GM04503 (cell line): ENCODE measurements at regions not wholly inside any gene's neighbourhood (a gene's known extent, or its start where the extent isn't known, plus 50 kb on each side); places are given as distances from the start of the nearest gene placed in this dataset.

ENCODE experiments used
- DNase-seq: peaks from one replicate; pipeline ENCODE4 v3.0.0-alpha.2; 2012; ENCODE audit warnings: low read depth

- DNase-seq: no peak
Measured at GRCh38 chr2:145080426-145080825, 560.5 kb upstream of the ZEB2 start.

- DNase-seq: no peak
Measured at GRCh38 chr2:145079641-145080040, 559.7 kb upstream of the ZEB2 start.

DNA sequence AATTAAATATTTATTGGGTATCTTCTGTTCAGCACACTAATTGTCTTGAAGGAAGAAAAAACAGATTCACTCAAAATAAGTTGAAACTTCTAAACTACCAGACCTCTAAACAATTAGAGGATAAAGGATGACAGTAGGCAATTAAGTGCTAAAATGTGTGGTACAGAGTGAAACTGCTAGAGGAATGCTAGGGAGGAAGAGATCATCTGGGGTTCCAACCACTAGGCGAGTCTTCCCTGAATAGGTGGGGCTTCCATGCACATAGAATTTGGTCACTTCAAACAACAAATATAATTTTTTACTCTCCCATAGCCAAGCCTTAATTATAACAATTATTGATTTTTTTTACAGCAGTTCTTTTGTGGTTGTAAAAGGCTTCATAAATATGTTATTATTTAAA lies 559.0 kb upstream of the ZEB2 start:
- no peak for DNase-seq

DNA sequence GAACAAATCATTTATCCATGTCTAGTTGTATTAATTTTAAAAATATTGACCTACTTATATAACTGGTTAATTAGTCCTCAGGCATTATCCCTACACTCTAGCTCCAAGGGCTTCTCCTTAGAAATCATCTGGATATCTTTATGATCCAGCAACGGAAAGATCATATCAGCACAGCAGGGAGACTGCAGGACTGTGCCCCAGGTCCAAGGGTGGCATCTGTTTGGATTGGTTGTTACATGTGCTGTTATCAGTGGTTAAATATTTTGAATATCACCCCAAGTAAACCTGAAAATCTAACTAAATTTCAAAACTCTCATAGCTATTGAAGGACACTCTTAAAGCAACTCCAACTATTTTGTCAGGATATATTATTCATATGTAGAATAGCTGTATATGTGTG lies 556.2 kb upstream of the ZEB2 start:
- no peak for DNase-seq

- DNase-seq: no peak
Measured at GRCh38 chr2:145075454-145076062, 555.6 kb upstream of the ZEB2 start.

- DNase-seq: no peak
Measured at GRCh38 chr2:145070703-145071102, 550.8 kb upstream of the ZEB2 start.

DNA sequence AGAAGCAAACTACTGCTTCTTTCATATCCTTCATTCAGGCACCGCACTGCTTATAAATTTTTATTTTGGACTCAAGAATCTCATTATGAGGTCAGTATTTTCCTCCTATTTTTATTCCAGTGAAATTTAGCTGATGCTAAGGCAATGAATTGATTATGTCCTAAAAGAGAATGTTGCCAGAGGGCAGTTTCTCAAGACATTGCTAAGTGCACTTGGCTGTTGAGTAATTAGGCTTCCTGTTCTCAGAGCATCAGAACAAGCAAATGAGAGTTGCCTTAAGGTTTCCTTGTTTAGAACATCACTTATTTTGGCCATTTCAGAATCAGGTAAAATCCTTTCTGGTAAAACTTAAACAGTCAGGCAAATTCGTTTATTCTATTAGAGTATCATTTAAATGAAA lies 548.6 kb upstream of the ZEB2 start:
- no peak for DNase-seq

DNA sequence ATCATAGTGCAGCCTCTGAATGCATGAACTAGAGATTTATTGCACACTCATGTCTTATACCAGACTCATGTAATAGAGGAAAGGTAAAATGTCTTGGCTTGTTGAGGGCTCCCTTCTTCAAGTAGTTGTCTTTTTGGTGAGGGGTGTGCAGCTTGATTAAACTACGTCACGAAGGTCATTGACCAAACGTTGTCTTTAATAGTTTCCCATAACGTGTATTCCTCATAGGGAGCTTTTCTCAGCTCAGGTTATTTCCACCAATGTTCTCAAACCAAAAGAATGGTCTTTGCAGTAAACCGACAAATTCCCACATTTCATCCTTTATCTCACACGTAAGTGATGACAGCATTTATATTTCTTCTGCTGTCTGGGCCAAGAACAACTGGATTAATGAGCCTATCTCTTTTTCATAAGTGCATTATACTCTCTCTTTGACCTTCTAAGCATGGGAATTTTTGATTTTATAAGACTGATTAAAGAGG lies 547.7 kb upstream of the ZEB2 start:
- no peak for DNase-seq

GRCh38 chr2:145066856-145067548 lies 547.1 kb upstream of the ZEB2 start:
- no peak for DNase-seq

DNA sequence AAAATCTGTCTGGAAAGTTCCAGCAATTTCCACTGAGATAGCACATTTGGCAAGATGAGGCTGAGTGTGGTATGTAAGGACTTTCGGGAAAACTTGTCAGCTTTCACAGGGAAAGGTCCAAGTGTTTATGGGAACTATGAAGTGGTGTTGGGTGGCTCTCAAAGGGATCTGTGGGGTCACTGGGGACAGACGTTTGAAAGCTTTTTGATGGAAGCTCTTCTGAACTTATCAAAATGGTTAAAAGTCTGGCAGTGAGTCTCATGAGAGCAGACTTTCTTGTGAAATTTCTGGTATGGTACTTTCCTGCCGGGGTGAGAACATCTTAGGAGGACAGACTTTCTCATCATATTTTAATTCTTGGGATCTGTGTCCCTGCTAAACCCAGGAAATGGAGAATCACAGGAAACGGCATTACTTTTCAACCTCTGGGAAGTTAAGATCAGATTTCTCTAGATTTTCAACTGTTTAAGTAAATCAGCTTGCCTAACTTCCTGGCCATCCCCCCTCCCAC lies 546.3 kb upstream of the ZEB2 start:
- no peak for DNase-seq

DNA sequence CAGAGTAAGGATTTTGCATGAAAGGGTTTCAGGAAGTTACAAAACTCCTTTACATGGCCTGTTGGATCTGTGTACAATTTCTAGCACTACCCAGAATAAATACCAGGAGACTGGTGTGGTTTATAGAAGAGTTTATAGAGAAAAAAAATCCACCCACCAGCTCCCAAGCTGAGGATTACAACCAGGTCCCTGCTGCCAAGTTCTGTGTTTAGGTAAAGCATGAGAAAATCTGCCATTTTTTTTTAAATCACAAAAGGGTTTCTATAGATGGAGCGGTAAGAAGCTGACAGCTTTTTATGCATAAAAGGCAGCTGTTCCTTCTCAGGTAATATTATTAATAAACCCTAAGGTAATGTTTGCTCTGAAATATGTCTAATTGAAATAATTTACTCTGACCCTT lies 545.4 kb upstream of the ZEB2 start:
- DNase-seq: no peak

- DNase-seq: no peak
Measured at GRCh38 chr2:145064511-145064910, 544.6 kb upstream of the ZEB2 start.

- no peak for DNase-seq
Measured at GRCh38 chr2:145060876-145061275, 541.0 kb upstream of the ZEB2 start.

DNA sequence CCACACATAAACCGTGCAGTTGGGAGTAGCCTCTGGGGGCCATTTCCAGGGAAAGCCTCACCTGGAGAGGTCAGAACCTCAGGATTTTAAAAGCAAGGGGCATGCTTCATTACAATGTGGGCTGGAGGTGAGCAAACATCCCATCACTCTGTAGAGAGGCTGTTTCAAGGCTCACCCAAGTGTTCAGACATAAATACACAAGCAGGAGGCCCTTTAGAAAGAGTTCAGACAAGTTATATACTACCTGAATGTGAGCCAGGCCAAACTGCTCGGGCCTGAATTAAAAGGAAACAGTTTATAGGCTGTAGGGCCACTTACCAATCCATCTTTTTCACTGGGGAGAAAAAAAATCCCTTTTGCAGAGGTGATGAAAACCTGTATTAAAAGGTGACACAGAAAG lies 540.0 kb upstream of the ZEB2 start:
- no peak for DNase-seq

- DNase-seq: no peak
Measured at GRCh38 chr2:145059343-145059742, 539.4 kb upstream of the ZEB2 start.

DNA sequence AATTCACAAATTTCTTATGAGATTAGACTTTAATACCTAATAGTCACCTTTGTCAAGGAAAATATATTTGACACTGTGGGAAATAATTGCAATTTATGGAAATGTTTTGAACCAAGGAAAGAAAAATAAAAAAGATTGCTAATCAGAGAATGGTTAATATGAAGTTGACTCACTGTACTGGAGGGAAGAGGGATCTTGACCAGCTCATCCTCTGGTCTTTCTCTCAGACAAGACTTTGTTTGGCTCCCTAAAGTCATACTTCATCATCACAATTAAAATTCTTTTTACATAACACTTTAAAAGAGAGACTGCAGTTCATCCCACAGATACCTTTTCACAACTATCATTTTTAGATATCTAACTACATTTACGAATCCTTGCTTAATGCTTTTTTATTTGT lies 538.5 kb upstream of the ZEB2 start:
- no peak for DNase-seq

DNA sequence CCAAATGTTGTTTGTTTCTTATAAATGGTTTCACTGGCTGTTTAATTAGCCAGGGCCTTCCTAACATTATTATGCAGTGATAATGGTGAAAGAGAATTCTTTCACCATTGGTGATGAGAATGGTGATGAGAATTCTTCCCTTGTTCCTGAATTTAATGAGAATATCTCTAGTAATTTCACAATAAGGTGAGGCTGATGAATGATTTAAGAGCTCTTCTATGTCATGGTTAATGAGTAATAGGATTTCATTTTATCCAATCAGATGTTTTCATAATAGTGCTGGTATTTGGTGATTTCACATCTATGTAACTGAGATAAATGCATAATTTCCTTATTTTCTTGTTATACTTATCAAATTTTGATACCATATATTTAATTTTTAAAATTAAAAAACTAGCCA lies 535.7 kb upstream of the ZEB2 start:
- DNase-seq: no peak

- no peak for DNase-seq
Measured at GRCh38 chr2:145050134-145050533, 530.2 kb upstream of the ZEB2 start.

DNA sequence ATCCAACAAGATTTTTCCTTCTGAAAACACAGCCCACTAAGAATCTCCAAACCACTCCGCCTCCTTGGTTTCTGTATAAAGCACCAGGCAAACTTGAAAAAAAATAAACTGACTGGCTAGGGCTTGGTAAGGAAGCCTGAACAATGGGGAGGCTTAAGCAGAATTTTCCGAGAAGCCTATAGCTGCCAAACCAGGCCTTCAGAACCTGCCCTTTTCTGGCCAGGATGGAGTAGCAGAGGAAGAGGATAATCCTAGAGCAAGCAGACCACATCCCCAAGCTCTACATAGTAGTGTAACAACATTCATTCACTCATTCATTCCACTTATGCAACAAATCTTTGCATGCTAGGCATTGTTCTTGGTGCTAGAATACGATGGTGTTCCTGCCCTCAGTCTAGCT lies 529.6 kb upstream of the ZEB2 start:
- no peak for DNase-seq

DNA sequence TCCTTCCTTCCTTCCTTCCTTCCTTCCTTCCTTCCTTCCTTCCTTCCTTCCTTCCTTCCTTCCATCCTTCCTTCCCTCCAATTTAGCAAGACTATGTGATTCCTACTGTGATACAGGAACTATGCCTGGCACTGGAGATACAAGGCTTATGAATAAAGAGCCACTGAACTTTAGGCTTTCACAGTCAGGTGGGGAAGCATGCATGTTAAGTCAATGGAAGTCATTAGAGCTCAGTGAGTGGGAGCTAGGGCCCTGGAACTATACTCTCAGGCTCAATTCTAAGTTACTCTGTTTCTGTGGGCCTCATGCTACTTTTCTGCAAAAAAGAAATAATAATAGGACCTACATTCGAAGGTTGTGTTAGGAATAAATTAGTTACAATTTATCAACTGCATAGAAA lies 527.6 kb upstream of the ZEB2 start:
- no peak for DNase-seq

- no peak for DNase-seq
Measured at GRCh38 chr2:145044491-145044890, 524.6 kb upstream of the ZEB2 start.

DNA sequence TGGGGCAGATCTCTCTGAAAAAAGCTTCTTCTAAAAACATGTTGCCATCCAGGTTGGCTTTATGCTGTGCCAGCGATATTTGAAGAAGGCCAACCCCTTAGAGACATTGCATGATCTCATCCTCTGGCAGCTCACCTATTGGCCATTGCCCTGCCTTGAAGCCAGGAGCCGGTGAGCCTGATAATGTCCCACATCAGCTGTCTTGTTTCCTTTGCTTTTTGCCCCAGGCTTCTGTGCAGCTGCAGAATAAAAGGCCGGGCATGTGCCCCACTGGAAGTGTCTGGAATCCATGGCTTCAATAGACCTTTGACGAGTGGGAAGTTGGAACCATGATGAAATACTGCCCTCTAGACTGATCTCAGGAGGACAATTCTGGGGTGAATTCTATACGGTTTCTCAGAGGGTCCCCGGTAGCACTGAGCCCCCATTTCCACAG lies 523.5 kb upstream of the ZEB2 start:
- no peak for DNase-seq

DNA sequence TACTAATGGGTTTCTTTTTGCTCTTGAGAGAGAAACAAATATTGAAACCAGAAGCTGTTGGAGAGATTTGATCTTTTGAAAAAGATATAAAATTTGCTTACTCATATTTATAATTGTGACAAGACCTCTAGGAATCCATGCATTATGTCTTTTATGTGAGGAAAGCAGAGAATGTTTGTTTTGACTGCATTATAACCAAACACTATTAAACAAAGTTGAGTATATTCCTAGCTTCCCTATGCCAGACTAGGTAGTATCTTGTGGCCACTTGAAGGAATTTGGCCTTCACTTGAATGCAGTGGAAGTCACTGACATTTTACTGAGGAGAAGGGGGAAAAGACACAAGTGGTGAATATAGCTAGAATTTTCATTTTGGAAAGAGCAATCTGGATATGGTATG lies 521.8 kb upstream of the ZEB2 start:
- DNase-seq: no peak

- no peak for DNase-seq
Measured at GRCh38 chr2:145040433-145040832, 520.5 kb upstream of the ZEB2 start.
